Omental fat pad (tissue), 3 donors: ENCODE measurements at regions not wholly inside any gene's neighbourhood (a gene's known extent, or its start where the extent isn't known, plus 50 kb on each side); places are given as distances from the start of the nearest gene placed in this dataset.

Experiments used
- ATAC-seq: fragments of 150-250 bp; one replicate; pipeline ENCODE4 v1.9.1; 2016; ENCODE audit warnings: mild to moderate bottlenecking, moderate library complexity; ENCODE audit not compliant: low FRiP score
- DNase-seq: peaks from one replicate; pipeline ENCODE4 v3.0.0-alpha.2; 2019; ENCODE audit warnings: low spot score
- TF ChIP-seq, protein P1 (sequence below), 3 donors: fragments of 450-650 bp; IDR thresholded peaks; one replicate each; pipeline ENCODE4 v1.5.1; 2016 to 2017; ENCODE audit warnings: antibody characterized with exemption in 3 of 3, mild to moderate bottlenecking in 3 of 3, moderate library complexity in 2 of 3

DNA sequence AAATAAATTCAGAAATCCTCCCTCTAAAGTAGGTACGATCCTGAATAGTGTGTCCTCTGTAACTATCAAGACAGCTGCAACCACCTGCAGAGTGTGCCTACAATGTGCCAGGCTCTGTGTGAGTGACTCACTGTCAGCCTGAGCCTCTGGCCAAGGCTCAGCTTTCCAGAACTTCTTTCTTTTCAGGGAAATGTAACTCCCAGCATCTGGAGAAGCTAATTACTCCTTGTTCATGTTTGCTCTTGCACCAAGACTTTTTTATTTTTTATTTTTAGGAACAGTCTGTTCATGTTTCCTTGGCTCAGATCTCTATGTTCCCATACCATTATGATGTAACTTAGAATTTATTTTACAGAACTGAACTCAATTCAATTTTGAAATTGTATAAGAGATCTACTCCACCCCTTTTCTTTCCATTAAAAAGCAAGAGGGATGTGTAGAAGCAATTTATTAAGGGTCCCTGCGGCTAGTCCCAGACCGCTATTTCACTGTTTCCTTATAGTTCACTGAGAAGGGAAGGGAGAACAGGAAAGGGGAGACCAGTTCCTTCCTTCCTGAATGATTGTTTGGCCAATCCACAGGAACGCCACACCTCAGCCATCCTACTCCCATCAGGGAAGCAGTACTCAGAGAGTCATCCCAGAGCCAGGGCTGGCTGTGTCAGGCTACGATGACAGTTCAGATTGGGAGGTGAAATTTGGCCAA lies 112.4 kb upstream of the ZNF648 start:
- ATAC-seq (peak; percentile 28), DNase-seq (no peak)
- TF ChIP-seq, protein P1, sequence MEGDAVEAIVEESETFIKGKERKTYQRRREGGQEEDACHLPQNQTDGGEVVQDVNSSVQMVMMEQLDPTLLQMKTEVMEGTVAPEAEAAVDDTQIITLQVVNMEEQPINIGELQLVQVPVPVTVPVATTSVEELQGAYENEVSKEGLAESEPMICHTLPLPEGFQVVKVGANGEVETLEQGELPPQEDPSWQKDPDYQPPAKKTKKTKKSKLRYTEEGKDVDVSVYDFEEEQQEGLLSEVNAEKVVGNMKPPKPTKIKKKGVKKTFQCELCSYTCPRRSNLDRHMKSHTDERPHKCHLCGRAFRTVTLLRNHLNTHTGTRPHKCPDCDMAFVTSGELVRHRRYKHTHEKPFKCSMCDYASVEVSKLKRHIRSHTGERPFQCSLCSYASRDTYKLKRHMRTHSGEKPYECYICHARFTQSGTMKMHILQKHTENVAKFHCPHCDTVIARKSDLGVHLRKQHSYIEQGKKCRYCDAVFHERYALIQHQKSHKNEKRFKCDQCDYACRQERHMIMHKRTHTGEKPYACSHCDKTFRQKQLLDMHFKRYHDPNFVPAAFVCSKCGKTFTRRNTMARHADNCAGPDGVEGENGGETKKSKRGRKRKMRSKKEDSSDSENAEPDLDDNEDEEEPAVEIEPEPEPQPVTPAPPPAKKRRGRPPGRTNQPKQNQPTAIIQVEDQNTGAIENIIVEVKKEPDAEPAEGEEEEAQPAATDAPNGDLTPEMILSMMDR (IDR thresholded peaks at IDR 0.05) = no peak

DNA sequence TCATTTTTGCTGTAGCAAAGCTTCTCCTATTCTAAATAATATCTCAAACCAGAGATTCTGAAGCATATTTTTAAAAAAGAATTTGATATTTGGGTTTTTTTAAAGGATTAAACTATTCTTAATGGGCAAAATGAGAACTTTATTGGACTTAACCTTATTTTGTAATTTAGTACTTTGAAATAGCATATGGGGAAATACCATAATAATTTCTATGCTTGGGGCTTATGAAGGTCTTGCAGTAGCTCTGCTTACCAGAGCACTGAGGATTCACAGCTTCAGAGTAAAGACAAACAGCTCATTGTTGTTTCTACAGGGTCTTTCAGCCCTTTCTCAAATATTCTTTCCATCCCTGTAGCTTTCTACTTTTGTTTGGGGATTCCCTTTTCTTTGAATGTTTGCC lies 111.2 kb upstream of the ZNF648 start:
- ATAC-seq = no peak
- no peak for DNase-seq
- TF ChIP-seq, protein P1 (IDR thresholded peaks at IDR 0.05) = no peak

DNA sequence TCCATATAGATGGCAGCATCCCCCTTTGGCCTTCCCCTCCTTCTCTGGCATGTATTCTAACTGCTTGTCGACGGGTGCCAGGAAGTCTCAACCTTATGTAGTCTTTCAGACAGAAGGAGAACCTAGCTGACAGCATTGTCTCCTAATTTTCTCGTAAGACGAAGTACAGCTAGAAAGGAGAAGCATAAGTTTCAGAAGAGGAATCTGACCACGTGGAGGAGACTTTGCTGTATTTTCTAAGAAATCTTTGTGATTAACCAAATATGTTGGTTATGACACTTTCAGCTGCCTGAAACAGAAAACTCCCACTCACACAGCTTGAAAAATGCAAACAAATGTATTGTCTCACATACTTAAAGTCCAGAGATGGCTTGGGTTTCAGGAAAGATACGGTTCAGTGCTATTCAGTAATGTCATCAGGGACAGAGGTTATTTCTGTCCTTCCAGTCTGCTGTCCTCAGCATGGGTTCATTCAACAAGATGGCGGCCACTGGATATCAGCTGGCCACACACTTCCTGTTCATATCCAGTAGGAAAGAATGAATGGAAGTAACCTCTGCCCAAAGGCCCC lies 109.5 kb upstream of the ZNF648 start:
- DNase-seq (no peak), ATAC-seq (no peak)
- TF ChIP-seq, protein P1 (IDR thresholded peaks at IDR 0.05) = no peak

DNA sequence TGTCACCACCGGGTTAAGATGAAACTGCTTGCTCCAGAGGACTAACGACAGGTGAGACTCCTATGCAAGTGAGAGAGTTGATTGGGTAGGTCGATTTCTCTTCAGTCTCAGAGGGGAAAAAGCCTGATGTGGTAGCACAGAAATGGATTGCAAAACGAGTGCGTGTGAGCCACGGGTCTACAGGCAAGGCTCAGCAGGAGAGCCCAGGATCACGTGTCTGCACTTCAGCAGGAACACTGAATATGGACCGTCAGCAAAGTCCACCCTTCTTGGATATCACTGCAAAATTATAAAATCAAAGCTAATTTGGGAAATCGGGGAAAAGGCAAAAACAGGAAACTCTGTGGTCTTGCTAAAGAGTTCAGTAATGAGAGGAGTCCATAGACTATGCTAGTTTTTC lies 107.7 kb upstream of the ZNF648 start:
- ATAC-seq = no peak
- TF ChIP-seq, protein P1 (IDR thresholded peaks at IDR 0.05) = no peak
- no peak for DNase-seq

DNA sequence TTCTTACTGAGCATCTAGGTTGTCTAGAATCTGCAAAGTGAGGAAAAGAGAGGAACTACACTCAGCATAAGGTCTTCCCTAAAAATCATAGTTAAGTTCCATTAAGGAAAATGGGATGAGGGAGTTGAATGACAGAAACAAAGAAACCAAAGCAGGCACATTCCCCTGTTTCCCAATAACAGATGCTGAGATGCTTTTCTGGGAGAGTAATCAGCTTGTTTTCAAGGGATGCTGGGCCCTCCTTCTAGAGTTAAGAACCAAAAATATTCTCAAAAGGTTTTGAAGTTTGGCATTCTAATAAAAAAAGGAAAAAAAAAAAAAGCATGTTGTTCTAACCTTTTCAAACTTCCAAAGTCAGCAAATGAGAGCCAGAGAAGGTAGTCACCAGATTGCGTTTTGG lies 105.2 kb upstream of the ZNF648 start:
- no peak for ATAC-seq
- TF ChIP-seq, protein P1 (IDR thresholded peaks at IDR 0.05) = no peak

DNA sequence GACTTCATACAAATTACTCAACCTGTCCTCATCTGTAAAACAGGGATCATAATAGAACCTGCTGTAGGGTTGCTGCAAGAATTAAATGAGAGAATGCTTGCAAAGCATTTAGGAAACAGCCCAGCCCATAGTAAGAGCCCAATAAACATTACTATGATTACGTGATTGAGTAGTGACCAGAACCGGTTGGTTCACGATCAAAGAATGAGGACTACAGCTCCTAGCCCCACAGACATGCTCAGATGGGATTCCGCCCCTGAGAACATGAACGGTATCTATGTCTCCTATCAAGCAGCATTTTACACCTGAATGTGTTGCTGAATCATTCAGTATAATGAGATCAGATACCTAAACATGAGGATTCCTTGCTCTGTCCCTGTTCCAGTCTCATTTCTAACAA lies 104.8 kb upstream of the ZNF648 start:
- no peak for DNase-seq
- TF ChIP-seq, protein P1 (IDR thresholded peaks at IDR 0.05) = no peak
- ATAC-seq = no peak

More for the DNA sequence above, 105.2 kb upstream of the ZNF648 start:
- DNase-seq = no peak

DNA sequence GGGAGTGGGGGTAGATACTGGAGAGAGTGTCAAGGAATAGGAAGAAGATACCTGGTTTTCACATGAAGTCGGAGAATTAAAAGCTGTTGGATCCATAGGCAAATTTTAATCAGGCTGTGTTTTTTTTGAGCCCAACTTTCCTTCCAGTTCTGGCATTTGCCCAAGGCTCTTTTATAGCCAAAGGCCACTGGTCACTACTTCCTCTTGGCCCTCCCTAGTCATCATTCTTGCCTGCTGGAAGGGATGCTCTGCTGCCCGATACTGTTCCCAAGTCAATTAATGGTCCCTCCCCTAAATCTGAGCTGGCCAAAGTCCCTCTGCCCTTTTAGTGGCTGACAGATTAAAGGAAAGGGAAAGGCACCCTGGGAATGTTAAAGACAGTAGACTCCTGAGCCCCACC lies 102.8 kb upstream of the ZNF648 start:
- ATAC-seq (no peak), DNase-seq (no peak)
- TF ChIP-seq, protein P1 (IDR thresholded peaks at IDR 0.05) = no peak
